H1 (cell line): ENCODE measurements at regions not wholly inside any gene's neighbourhood (a gene's known extent, or its start where the extent isn't known, plus 50 kb on each side); places are given as distances from the start of the nearest gene placed in this dataset.
"Not testable (repeated sequence)": the region's sequence is repeated elsewhere in the genome, so short reads cannot be mapped to it uniquely, and the experiment has no call there.

Experiments used
- CREB1 ChIP-seq: IDR thresholded peaks from 2 replicates; pipeline ENCODE4 v1.6.1; 2012; ENCODE audit warnings: inconsistent platforms
- EP300 ChIP-seq, 2 experiments: IDR thresholded peaks; 1 replicate in 1 of 2; 2 replicates in 1 of 2; pipeline ENCODE4 v1.6.1; 2011 to 2012; ENCODE audit warnings: low read depth in 2 of 2, low read length in 2 of 2, mild to moderate bottlenecking in 2 of 2, borderline replicate concordance in 1 of 2, inconsistent platforms in 1 of 2, moderate library complexity in 1 of 2
- EZH2 ChIP-seq: fragments of 200-600 bp; sonication (generic); IDR thresholded peaks from 2 replicates; pipeline ENCODE4 v1.7.1; 2012; ENCODE audit warnings: low read depth, mild to moderate bottlenecking, moderate library complexity, low read length, inconsistent platforms; ENCODE audit not compliant: severe bottlenecking
- GABPA ChIP-seq: IDR thresholded peaks from 2 replicates; pipeline ENCODE4 v1.6.1; 2011; ENCODE audit warnings: mild to moderate bottlenecking, low read length, moderate library complexity, borderline replicate concordance; ENCODE audit not compliant: insufficient read depth
- GTF2F1 ChIP-seq: IDR thresholded peaks from 2 replicates; pipeline ENCODE4 v1.6.1; 2012; ENCODE audit warnings: low read depth, low read length, improper control_type of control experiment, borderline replicate concordance
- HDAC2 ChIP-seq, 2 experiments: fragments of 300-600 bp in 1 of 2; sonication (generic) in 1 of 2; IDR thresholded peaks; 2 replicates each; pipeline ENCODE4 v1.6.1; 2011 to 2012; ENCODE audit warnings: low read depth in 2 of 2, low read length in 2 of 2, mild to moderate bottlenecking in 2 of 2, moderate library complexity in 2 of 2, borderline replicate concordance in 1 of 2, inconsistent platforms in 1 of 2
- NRF1 ChIP-seq: IDR thresholded peaks from 2 replicates; pipeline ENCODE4 v1.6.1; 2011; ENCODE audit warnings: mild to moderate bottlenecking, low read depth, low read length, improper control_type of control experiment
- POLR2A ChIP-seq, 2 experiments: IDR thresholded peaks; 1 replicate in 1 of 2; 2 replicates in 1 of 2; pipeline ENCODE4 v1.6.1; 2011; ENCODE audit warnings: low read depth in 2 of 2, low read length in 2 of 2, mild to moderate bottlenecking in 2 of 2; ENCODE audit errors: control extremely low read depth in 1 of 2
- POLR2AphosphoS5 ChIP-seq: IDR thresholded peaks from 2 replicates; pipeline ENCODE4 v1.6.1; 2011; ENCODE audit warnings: low read depth, low read length
- TAF7 ChIP-seq: optimal IDR thresholded peaks from 2 replicates; pipeline ENCODE3; 2011; ENCODE audit warnings: low read depth, mild to moderate bottlenecking, inconsistent platforms, low read length, moderate library complexity, borderline replicate concordance
- TF ChIP-seq, protein P1 (sequence below), 3 experiments: IDR thresholded peaks; 1 replicate in 2 of 3; 2 replicates in 1 of 3; pipeline versions ENCODE4 v1.5.1 to v1.6.1; 2011; ENCODE audit warnings: low read length in 3 of 3, mild to moderate bottlenecking in 3 of 3, inconsistent platforms in 2 of 3, low read depth in 1 of 3, moderate library complexity in 1 of 3; ENCODE audit not compliant: insufficient read depth in 1 of 3; ENCODE audit errors: control extremely low read depth in 1 of 3

- not testable (repeated sequence) for TF ChIP-seq POLR2AphosphoS5; CREB1; GTF2F1; EZH2; TAF7; POLR2A (IDR thresholded peaks at IDR 0.05; ENCODE audit: control extremely low read depth in 1 of 2, low read depth in 2 of 2, low read length in 2 of 2); NRF1; GABPA; EP300 (IDR thresholded peaks at IDR 0.05; ENCODE audit: borderline replicate concordance in 1 of 2, low read depth in 2 of 2, low read length in 2 of 2); HDAC2 (IDR thresholded peaks at IDR 0.05; ENCODE audit: borderline replicate concordance in 1 of 2, low read depth in 2 of 2, low read length in 2 of 2)
- TF ChIP-seq, protein P1, sequence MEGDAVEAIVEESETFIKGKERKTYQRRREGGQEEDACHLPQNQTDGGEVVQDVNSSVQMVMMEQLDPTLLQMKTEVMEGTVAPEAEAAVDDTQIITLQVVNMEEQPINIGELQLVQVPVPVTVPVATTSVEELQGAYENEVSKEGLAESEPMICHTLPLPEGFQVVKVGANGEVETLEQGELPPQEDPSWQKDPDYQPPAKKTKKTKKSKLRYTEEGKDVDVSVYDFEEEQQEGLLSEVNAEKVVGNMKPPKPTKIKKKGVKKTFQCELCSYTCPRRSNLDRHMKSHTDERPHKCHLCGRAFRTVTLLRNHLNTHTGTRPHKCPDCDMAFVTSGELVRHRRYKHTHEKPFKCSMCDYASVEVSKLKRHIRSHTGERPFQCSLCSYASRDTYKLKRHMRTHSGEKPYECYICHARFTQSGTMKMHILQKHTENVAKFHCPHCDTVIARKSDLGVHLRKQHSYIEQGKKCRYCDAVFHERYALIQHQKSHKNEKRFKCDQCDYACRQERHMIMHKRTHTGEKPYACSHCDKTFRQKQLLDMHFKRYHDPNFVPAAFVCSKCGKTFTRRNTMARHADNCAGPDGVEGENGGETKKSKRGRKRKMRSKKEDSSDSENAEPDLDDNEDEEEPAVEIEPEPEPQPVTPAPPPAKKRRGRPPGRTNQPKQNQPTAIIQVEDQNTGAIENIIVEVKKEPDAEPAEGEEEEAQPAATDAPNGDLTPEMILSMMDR (IDR thresholded peaks at IDR 0.05; ENCODE audit: control extremely low read depth in 1 of 3, insufficient read depth in 1 of 3, low read depth in 1 of 3, low read length in 3 of 3): not testable (repeated sequence)
These were observed 446.5 kb downstream of the AGTPBP1 start for GRCh38 chr9:85295244-85295643.
